ENCODE measurements at regions not wholly inside any gene's neighbourhood (a gene's known extent, or its start where the extent isn't known, plus 50 kb on each side); places are given as distances from the start of the nearest gene placed in this dataset.

GRCh38 chr15:62770111-62770660 lies 272.4 kb upstream of the TPM1 start:
- TF ChIP-seq POLR2AphosphoS5 (IDR thresholded peaks at IDR 0.05; ENCODE audit: low read depth, low read length) (no peak), TAF1 (IDR thresholded peaks at IDR 0.05; ENCODE audit: low read depth, low read length) (no peak), POLR2A (IDR thresholded peaks at IDR 0.05; ENCODE audit: low read depth, low read length) (no peak), PAX5 (IDR thresholded peaks at IDR 0.05; ENCODE audit: insufficient read depth, low read length, severe bottlenecking) (no peak), SPI1 (IDR thresholded peaks at IDR 0.05; ENCODE audit: low read depth, low read length) (no peak), POU2F2 (IDR thresholded peaks at IDR 0.05; ENCODE audit: low read depth, low read length) (no peak)
